Frontal cortex (tissue), 3 donors: ENCODE measurements at regions not wholly inside any gene's neighbourhood (a gene's known extent, or its start where the extent isn't known, plus 50 kb on each side); places are given as distances from the start of the nearest gene placed in this dataset.

Experiments used
- DNase-seq, 2 donors: peaks; one replicate each; pipeline ENCODE4 v3.0.0; 2012; ENCODE audit warnings: low spot score in 2 of 2
- FAIRE-seq: peaks from 2 replicates; lab custom pipeline; 2012; peaks lifted over from hg19 to GRCh38; lab: Jason Lieb, UNC
- donor health status: control.
- donor health status: control.
- donor health status: control.

DNA sequence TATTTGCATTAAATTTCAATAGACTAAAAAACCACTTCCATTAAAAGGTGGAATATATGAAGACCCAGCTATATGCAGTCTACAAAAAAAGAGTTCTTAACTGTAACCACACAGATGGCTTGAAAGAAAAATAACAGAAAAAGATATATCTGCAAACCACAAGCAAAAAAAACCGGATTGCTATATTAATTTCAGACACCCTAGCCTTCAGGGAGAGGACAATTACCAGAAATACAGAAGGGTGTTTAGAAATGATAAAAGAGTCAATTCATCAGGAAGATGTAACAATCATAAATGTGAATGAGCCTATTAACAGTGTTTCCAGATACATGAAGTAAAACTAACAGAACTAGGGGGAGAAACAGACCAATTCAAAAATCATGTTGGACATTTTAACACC lies 56.9 kb upstream of the SMIM23 start:
- FAIRE-seq (no peak), DNase-seq (no peak)
